Spleen (tissue), 7 donors: ENCODE measurements at regions not wholly inside any gene's neighbourhood (a gene's known extent, or its start where the extent isn't known, plus 50 kb on each side); places are given as distances from the start of the nearest gene placed in this dataset.

Experiments used
- POLR2AphosphoS5 ChIP-seq, 3 donors: sonication (generic); formaldehyde crosslinking; IDR thresholded peaks; one replicate each; pipeline ENCODE4 v1.5.1; 2017; ENCODE audit warnings: antibody characterized with exemption in 3 of 3
- TF ChIP-seq, protein P1 (sequence below), 11 experiments: fragments of 200-600 bp in 7 of 11; fragments of 450-650 bp in 4 of 11; sonication (generic) in 4 of 11; IDR thresholded peaks in 8 of 11; conservative IDR thresholded peaks in 3 of 11; 1 replicate in 7 of 11; 2 replicates in 4 of 11; pipeline versions ENCODE4 v1.4.0 to v1.8.0; 2016 to 2021; ENCODE audit warnings: antibody characterized with exemption in 11 of 11, inconsistent platforms in 4 of 11, mild to moderate bottlenecking in 1 of 11
- donor health status: DM: no; HTN: no; CAD: no; lungs with moderate emphysema.
- donor health status: DM: no; HTN: no; CAD: no.
- donor health status: DM: no; HTN: no; CAD: no.

DNA sequence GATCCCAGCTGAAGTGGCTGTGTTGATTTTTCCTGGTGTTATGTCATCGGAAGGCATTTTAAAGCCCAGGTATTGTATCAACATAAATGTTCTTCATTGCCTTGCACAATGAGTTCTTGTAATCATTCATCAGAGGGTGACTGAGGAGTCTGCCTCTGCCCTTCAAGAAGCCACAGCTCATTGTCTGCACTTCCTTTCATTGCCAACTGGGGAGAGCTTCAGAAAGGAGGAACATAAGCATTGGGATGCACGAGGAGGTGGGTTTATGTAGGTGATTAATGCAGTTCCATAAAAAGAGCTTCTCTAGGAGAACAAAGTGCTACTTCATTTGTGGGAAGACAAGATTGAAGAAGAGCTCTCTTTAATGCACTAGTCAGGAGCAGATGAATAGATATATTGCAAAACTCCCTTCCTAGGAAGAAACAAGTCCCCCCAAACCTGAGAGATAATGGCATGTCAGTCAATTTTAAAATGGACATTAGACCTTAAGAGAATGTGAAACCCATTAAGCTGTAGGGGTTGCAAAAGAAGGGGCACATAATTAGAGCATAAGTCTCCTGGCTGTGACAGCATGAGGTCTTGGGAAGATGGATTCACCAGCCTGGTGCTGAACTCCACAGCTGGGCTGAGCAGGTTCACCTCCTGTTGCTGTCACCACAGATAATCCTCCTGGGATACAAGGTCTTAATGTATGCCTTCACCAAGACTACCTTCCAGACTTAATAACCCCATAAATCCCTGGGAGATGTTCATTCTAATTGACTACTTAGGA lies 124.6 kb downstream of the BACH1 start:
- TF ChIP-seq, protein P1, sequence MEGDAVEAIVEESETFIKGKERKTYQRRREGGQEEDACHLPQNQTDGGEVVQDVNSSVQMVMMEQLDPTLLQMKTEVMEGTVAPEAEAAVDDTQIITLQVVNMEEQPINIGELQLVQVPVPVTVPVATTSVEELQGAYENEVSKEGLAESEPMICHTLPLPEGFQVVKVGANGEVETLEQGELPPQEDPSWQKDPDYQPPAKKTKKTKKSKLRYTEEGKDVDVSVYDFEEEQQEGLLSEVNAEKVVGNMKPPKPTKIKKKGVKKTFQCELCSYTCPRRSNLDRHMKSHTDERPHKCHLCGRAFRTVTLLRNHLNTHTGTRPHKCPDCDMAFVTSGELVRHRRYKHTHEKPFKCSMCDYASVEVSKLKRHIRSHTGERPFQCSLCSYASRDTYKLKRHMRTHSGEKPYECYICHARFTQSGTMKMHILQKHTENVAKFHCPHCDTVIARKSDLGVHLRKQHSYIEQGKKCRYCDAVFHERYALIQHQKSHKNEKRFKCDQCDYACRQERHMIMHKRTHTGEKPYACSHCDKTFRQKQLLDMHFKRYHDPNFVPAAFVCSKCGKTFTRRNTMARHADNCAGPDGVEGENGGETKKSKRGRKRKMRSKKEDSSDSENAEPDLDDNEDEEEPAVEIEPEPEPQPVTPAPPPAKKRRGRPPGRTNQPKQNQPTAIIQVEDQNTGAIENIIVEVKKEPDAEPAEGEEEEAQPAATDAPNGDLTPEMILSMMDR (IDR thresholded peaks at IDR 0.05 in 8 of 11, conservative IDR thresholded peaks at IDR 0.05 in 3 of 11), result no peak
- TF ChIP-seq POLR2AphosphoS5 (IDR thresholded peaks at IDR 0.05), result no peak
